Loucy (cell line): ENCODE measurements at regions not wholly inside any gene's neighbourhood (a gene's known extent, or its start where the extent isn't known, plus 50 kb on each side); places are given as distances from the start of the nearest gene placed in this dataset.

ENCODE experiments used
- CTCF ChIP-seq: fragments of 200-600 bp; sonication (generic); conservative IDR thresholded peaks from 2 replicates; pipeline ENCODE4 v1.5.1; 2014; ENCODE audit warnings: mild to moderate bottlenecking, antibody characterized with exemption, low read length
- EZH2phosphoT487 ChIP-seq: fragments of 200-600 bp; IDR thresholded peaks from 2 replicates; pipeline ENCODE4 v1.6.1; 2018; ENCODE audit warnings: antibody characterized with exemption, mild to moderate bottlenecking, moderate library complexity, borderline replicate concordance

DNA sequence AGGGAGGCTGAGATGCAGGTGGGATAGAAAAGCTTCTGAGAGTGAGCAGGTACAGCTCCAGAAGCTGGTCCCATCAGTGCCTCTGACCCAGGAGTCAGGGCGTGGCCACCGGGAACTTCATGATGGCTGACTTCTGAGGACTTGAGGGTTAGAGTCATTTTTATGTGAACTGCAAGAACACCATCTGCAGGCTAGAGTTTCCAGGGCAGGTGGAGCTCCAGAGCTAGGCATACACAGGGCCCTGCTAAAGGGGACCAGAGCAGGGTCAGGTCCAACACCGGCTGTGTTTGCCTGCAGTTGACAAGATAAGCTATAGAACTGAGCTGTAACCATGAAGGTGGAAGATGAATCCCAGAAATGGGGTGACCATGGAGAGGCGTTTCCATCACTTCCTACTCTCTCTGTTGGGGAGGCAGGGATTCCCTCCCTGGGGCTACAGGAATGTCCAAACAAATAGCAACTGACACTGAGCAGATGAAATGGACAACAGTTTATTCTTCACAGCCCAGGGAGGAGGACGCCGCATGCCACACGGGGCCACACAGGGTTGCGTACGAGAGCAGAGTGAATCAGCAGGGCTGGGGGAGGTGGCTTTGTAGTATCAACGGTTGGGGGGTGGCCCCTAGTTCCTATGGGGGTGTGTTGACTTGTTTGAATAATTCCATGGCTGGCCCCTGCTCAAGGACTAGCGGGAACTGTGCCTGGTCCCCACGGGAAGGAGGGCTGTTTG is 77.6 kb upstream of the ZNF516 start:
- no peak for TF ChIP-seq CTCF
- no peak for TF ChIP-seq EZH2phosphoT487
